Retinal pigment epithelial cell (primary cell): ENCODE measurements at regions not wholly inside any gene's neighbourhood (a gene's known extent, or its start where the extent isn't known, plus 50 kb on each side); places are given as distances from the start of the nearest gene placed in this dataset.
A peak's percentile ranks its signal among the peaks of the same experiment; 100 is the strongest.
"Not testable (repeated sequence)": the region's sequence is repeated elsewhere in the genome, so short reads cannot be mapped to it uniquely, and the experiment has no call there.

Experiments used
- DNase-seq: peaks from one replicate; pipeline ENCODE4 v3.0.0-alpha.2; 2010; ENCODE audit warnings: low read depth
- H3K4me3 ChIP-seq: 2 replicates; pipeline ENCODE4 v1.5.1; 2011; ENCODE audit warnings: mild to moderate bottlenecking, low read length, control low read depth, moderate library complexity
- TF ChIP-seq, protein P1 (sequence below): conservative IDR thresholded peaks from 2 replicates; pipeline ENCODE4 v1.5.1; 2011; ENCODE audit warnings: low read depth, low read length, control low read depth, inconsistent platforms

DNA sequence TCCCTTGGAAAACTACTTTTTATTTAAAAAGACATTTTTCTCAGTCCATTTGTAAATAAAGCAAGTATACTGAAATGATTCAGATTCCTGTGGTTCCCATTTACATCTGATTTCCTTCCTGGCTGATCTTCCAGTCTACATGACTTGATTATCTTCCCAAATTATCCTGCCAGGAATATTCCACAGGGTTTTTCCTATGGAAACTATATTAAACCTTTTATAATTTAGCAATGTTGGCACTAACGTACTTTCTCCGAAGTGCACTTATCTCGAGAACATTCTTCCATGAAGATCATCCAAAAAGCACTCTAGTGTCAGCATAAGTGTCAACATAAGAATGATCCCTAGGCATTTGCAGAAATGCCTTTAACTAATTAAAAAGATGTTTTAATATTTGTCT is 347.7 kb upstream of the KIF2B start:
- TF ChIP-seq, protein P1, sequence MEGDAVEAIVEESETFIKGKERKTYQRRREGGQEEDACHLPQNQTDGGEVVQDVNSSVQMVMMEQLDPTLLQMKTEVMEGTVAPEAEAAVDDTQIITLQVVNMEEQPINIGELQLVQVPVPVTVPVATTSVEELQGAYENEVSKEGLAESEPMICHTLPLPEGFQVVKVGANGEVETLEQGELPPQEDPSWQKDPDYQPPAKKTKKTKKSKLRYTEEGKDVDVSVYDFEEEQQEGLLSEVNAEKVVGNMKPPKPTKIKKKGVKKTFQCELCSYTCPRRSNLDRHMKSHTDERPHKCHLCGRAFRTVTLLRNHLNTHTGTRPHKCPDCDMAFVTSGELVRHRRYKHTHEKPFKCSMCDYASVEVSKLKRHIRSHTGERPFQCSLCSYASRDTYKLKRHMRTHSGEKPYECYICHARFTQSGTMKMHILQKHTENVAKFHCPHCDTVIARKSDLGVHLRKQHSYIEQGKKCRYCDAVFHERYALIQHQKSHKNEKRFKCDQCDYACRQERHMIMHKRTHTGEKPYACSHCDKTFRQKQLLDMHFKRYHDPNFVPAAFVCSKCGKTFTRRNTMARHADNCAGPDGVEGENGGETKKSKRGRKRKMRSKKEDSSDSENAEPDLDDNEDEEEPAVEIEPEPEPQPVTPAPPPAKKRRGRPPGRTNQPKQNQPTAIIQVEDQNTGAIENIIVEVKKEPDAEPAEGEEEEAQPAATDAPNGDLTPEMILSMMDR: no peak
- no peak for DNase-seq
- no peak overlapping the region for H3K4me3 ChIP-seq

DNA sequence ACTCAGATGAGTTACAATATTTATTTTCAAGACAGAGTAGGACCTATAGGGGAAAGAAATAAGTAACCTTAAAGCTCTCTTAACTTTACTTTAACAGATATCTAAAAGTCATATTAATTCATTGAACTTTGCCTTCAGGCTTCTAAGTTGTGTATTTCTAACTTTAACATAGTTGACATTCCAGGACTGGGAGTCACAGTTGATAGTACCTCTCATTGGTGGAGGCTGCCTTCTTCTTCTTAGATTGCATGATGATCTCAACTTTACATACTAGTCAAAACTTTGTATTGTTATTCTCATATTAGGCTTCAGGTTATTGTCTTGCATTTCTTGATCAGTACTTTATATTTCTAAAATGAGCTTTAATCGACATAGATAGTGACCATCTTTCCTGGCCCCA is 350.1 kb upstream of the KIF2B start:
- no peak overlapping the region for H3K4me3 ChIP-seq
- TF ChIP-seq, protein P1: no peak
- DNase-seq: peak; percentile 34

DNA sequence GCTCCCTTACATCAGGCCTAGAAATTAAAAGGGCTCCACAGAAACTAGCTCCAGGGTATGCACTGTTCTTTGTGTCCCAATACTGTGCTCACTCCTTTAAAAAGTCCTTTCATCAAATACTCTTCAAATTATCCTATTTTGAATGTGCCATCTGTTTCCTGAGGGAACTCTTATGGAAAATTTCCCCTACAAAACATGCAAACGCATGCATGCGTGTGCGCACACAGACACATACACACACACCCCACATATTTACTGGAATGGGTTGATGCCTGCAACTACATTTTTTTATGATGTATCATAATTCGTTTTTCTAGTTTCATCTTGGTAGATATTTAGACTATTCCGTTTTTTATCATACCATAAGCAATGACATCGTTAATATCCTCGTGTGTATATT is 351.2 kb upstream of the KIF2B start:
- TF ChIP-seq, protein P1: no peak
- H3K4me3 ChIP-seq: no peak overlapping the region
- DNase-seq: no peak

DNA sequence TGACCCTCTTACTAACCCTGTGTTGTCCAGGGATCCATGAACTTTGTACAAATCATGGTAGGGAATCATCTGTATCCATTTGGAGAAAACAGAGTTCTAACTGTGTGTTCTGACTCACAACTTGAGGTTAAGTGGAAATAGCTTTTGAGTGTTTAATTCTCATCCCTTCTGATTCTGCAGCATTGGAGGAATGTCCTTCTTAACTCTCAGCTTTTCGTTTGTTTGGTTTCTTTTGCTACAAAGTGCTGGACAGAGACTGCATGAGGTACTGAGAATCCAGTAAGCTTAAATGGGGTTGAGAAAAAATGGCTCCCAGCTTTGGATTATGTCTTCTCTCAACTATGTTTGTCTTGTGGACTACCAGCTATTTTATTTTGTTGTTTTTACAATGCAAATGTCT is 352.1 kb upstream of the KIF2B start:
- TF ChIP-seq, protein P1: no peak
- no peak for DNase-seq

DNA sequence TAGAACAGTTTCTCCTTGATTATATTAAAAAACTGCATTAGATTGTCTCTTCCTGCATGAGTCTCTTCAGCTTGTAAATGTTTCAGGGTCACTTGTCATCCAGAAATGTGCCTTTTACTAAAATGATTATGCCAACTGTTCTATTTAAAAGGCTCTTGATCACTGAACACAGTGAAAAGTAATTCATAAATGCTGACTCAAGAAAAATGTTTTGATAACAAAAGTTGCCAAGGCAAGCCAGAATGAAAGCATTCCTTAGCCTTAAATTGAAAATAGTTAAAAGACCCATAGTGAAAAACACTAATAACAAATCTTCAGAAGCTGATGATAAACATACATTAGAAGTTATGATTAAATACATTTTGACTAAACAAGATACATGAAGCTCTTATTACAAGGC is 356.0 kb upstream of the KIF2B start:
- no peak overlapping the region for H3K4me3 ChIP-seq
- TF ChIP-seq, protein P1: no peak
- no peak for DNase-seq

More for the DNA sequence above, 352.1 kb upstream of the KIF2B start:
- H3K4me3 ChIP-seq: no peak overlapping the region

DNA sequence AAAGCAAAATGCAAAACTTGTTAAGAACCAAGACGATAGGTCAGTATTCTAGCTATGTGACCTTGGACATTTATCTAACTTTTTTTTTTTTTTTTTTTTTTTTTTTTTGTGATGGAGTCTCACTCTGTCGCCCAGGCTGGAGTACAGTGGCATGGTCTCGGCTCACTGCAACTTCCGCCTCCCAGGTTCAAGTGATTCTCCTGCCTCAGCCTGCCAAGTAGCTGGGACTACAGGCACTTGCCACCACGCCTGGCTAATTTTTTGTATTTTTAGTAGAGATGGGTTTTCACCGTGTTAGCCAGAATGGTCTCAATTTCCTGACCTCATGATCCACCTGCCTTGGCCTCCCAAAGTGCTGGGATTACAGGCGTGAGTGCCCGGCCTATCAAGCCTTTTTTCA is 358.3 kb upstream of the KIF2B start:
- not testable (repeated sequence) for DNase-seq, H3K4me3 ChIP-seq

DNA sequence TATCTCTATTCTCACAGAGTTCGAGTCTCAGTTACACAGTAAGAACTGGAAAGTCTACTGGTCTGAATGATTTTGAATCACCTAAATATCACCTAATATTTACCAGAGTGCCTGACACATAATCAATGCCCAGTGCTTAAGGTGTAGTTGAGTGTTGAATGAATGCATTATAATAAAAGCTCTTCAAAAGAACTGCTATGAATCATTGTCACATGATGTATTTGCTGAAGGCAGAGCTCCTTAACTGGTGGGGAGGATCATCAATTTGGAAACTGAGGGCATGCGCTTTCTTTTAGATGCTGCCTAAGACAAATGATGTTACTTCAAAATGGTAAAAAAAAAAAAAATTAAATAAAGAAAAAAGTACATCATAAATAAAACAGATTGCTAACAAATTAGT is 359.4 kb upstream of the KIF2B start:
- no peak overlapping the region for H3K4me3 ChIP-seq
- TF ChIP-seq, protein P1: no peak
- no peak for DNase-seq

DNA sequence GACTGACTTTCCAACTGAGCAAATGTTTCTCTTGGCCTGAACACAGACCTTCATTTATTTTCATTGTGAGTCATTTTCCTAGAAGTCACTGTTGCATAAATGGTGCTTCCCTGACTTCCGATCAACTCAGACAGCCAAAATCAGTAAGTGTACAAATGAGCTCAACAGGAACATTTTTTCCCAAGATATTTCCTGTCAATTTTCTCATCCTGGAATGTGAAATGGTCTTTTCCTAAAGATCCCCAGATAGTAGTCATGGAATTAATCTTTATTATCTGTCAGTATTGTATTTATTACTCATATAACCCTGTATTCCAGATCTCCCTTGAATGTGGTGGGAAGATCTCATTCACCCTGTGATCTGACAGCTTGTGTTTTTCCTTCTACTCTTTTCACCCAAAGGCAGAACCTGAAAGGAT is 360.3 kb upstream of the KIF2B start:
- H3K4me3 ChIP-seq: no peak overlapping the region
- DNase-seq: no peak
- TF ChIP-seq, protein P1: no peak

DNA sequence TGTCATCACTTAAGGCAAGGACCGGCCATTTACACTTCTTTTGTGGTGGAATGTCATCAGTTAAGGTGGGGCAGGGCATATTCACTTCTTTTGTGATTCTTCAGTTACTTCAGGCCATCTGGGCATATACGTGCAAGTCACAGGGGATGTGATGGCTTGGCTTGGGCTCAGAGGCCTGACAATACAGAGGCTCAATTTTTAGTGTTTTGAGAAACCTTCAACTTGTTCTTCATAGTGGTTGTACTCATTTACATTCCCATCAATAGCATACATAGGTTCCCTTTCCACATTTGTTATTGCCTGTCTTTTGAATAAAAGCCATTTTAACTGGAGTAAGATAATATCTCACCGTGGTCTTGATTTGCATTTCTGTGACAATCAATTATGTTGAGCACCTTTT is 366.8 kb upstream of the KIF2B start:
- not testable (repeated sequence) for DNase-seq, H3K4me3 ChIP-seq
